AML-193 (cell line): ENCODE measurements at regions not wholly inside any gene's neighbourhood (a gene's known extent, or its start where the extent isn't known, plus 50 kb on each side); places are given as distances from the start of the nearest gene placed in this dataset.
"Not testable (repeated sequence)": the region's sequence is repeated elsewhere in the genome, so short reads cannot be mapped to it uniquely, and the experiment has no call there.

ENCODE experiments used
- DNase-seq, 2 experiments: peaks; one replicate each; lab custom pipeline; 2025; lab: John Stamatoyannopoulos, UW

- no peak for DNase-seq
Observed at GRCh38 chr5:144680711-144681110, 510.0 kb downstream of the KCTD16 start.

- DNase-seq = no peak
Observed at GRCh38 chr5:144671066-144671465, 500.4 kb downstream of the KCTD16 start.

- no peak for DNase-seq
Observed at GRCh38 chr5:144659634-144660227, 489.1 kb downstream of the KCTD16 start.

GRCh38 chr5:144644317-144644716, 473.6 kb downstream of the KCTD16 start:
- DNase-seq = no peak

- no peak for DNase-seq
Observed at GRCh38 chr5:144638787-144639186, 468.1 kb downstream of the KCTD16 start.

GRCh38 chr5:144634138-144634537, 463.5 kb downstream of the KCTD16 start:
- DNase-seq = no peak

GRCh38 chr5:144598451-144599068, 427.9 kb downstream of the KCTD16 start:
- no peak for DNase-seq

GRCh38 chr5:144596517-144596916, 425.8 kb downstream of the KCTD16 start:
- DNase-seq = no peak

GRCh38 chr5:144594919-144595318, 424.2 kb downstream of the KCTD16 start:
- DNase-seq = no peak

GRCh38 chr5:144594234-144594633, 423.6 kb downstream of the KCTD16 start:
- DNase-seq = not testable (repeated sequence)

GRCh38 chr5:144585681-144586080, 415.0 kb downstream of the KCTD16 start:
- DNase-seq = no peak

GRCh38 chr5:144583541-144584449, 413.1 kb downstream of the KCTD16 start:
- DNase-seq = no peak

- no peak for DNase-seq
Observed at GRCh38 chr5:144582066-144582465, 411.4 kb downstream of the KCTD16 start.

- no peak for DNase-seq
Observed at GRCh38 chr5:144581044-144581443, 410.4 kb downstream of the KCTD16 start.

- no peak for DNase-seq
Observed at GRCh38 chr5:144577676-144578075, 407.0 kb downstream of the KCTD16 start.

GRCh38 chr5:144575736-144576135, 405.1 kb downstream of the KCTD16 start:
- DNase-seq = no peak

GRCh38 chr5:144567421-144567780, 396.7 kb downstream of the KCTD16 start:
- DNase-seq = no peak

GRCh38 chr5:144566747-144567420, 396.2 kb downstream of the KCTD16 start:
- no peak for DNase-seq

- DNase-seq = no peak
Observed at GRCh38 chr5:144549580-144549979, 378.9 kb downstream of the KCTD16 start.

- DNase-seq = no peak
Observed at GRCh38 chr5:144548936-144549335, 378.3 kb downstream of the KCTD16 start.

GRCh38 chr5:144547098-144547499, 376.4 kb downstream of the KCTD16 start:
- DNase-seq = no peak

- DNase-seq = no peak
Observed at GRCh38 chr5:144538845-144539244, 368.2 kb downstream of the KCTD16 start.
